ENCODE measurements at regions not wholly inside any gene's neighbourhood (a gene's known extent, or its start where the extent isn't known, plus 50 kb on each side); places are given as distances from the start of the nearest gene placed in this dataset.

DNA sequence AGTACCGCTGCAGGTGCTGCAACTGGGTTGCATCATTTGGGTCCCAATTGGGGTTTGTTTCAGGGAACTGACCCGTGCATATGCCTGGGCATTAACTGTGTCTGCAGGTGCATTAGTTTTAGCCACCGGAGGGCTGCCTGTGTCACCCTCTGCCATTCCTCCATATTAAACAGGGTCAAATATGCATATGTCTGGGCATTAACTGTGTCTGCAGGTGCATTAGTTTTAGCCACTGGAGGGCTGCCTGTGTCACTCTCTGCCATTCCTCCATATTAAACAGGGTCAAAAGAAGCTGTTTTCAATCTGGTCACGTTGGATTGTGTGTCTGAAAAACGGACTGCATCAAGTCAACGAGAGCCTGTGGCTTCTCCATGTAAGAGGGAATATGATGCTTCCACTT, 1317.0 kb downstream of the TMEM121 start:
- TF ChIP-seq, protein P1, sequence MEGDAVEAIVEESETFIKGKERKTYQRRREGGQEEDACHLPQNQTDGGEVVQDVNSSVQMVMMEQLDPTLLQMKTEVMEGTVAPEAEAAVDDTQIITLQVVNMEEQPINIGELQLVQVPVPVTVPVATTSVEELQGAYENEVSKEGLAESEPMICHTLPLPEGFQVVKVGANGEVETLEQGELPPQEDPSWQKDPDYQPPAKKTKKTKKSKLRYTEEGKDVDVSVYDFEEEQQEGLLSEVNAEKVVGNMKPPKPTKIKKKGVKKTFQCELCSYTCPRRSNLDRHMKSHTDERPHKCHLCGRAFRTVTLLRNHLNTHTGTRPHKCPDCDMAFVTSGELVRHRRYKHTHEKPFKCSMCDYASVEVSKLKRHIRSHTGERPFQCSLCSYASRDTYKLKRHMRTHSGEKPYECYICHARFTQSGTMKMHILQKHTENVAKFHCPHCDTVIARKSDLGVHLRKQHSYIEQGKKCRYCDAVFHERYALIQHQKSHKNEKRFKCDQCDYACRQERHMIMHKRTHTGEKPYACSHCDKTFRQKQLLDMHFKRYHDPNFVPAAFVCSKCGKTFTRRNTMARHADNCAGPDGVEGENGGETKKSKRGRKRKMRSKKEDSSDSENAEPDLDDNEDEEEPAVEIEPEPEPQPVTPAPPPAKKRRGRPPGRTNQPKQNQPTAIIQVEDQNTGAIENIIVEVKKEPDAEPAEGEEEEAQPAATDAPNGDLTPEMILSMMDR (IDR thresholded peaks at IDR 0.05; ENCODE audit: low read depth, low read length, poor library complexity, severe bottlenecking), result peak; percentile 46
- TF ChIP-seq EZH2phosphoT487 (IDR thresholded peaks at IDR 0.05; ENCODE audit: borderline replicate concordance, low read length), result no peak

All from DOHH2 (cell line).